GM23338 (cell line): ENCODE measurements at regions not wholly inside any gene's neighbourhood (a gene's known extent, or its start where the extent isn't known, plus 50 kb on each side); places are given as distances from the start of the nearest gene placed in this dataset.

Experiments
- ATAC-seq: fragments of 200-7000 bp; cut with Tn5 transposase; 3 replicates; pipeline ENCODE4 v1.9.1; 2020
- DNase-seq: peaks from one replicate; pipeline ENCODE4 v3.0.0-alpha.2; 2015; ENCODE audit warnings: low spot score
- H2AFZ ChIP-seq: fragments of 200-600 bp; sonication (generic); 2 replicates; pipeline ENCODE4 v1.8.0; 2016; ENCODE audit warnings: antibody characterized with exemption, mild to moderate bottlenecking, moderate library complexity
- H3F3A ChIP-seq: fragments of 200-600 bp; sonication (generic); replicated peaks from 2 replicates; pipeline ENCODE4 v1.8.0; 2017; ENCODE audit warnings: antibody characterized with exemption, mixed run types, low read depth
- H3K27ac ChIP-seq: fragments of 200-600 bp; sonication (generic); 2 replicates; pipeline ENCODE4 v1.6.1; 2016; ENCODE audit warnings: low read depth
- H3K27me3 ChIP-seq: fragments of 200-600 bp; sonication (generic); 2 replicates; pipeline ENCODE4 v1.8.0; 2016; ENCODE audit warnings: mild to moderate bottlenecking, mixed run types, moderate library complexity; ENCODE audit not compliant: insufficient read depth
- H3K36me3 ChIP-seq: fragments of 200-600 bp; sonication (generic); 2 replicates; pipeline ENCODE4 v1.8.0; 2016; ENCODE audit warnings: mild to moderate bottlenecking; ENCODE audit not compliant: insufficient read depth
- H3K4me1 ChIP-seq: fragments of 200-600 bp; sonication (generic); 2 replicates; pipeline ENCODE4 v1.8.0; 2016; ENCODE audit warnings: mild to moderate bottlenecking, moderate library complexity; ENCODE audit not compliant: insufficient read depth
- H3K4me2 ChIP-seq: fragments of 200-600 bp; sonication (generic); 2 replicates; pipeline ENCODE4 v1.7.1; 2017; ENCODE audit warnings: mixed run types
- H3K4me3 ChIP-seq: fragments of 200-600 bp; sonication (generic); 2 replicates; pipeline ENCODE4 v1.6.1; 2016; ENCODE audit warnings: mixed run types
- H3K79me2 ChIP-seq: fragments of 200-600 bp; sonication (generic); replicated peaks from 2 replicates; pipeline ENCODE4 v1.8.0; 2017; ENCODE audit warnings: mild to moderate bottlenecking; ENCODE audit not compliant: insufficient read depth
- H3K9me2 ChIP-seq: fragments of 200-600 bp; sonication (generic); 2 replicates; pipeline ENCODE4 v1.8.0; 2017; ENCODE audit not compliant: insufficient read depth
- H4K20me1 ChIP-seq: fragments of 200-600 bp; sonication (generic); replicated peaks from 2 replicates; pipeline ENCODE4 v1.8.0; 2017; ENCODE audit warnings: mild to moderate bottlenecking; ENCODE audit not compliant: insufficient read depth
- H3K27ac Mint-ChIP-seq: 2 replicates; pipeline ENCODE4 v1.8.0; 2020; ENCODE audit warnings: inconsistent platforms, mild to moderate bottlenecking, moderate library complexity, mixed read lengths
- H3K27me3 Mint-ChIP-seq: 3 replicates; pipeline ENCODE4 v1.8.0; 2022; ENCODE audit warnings: low read depth, mild to moderate bottlenecking, moderate library complexity, mixed read lengths, inconsistent platforms; ENCODE audit not compliant: insufficient read depth, poor library complexity
- H3K36me3 Mint-ChIP-seq: 3 replicates; pipeline ENCODE4 v1.8.0; 2021; ENCODE audit warnings: low read depth, mild to moderate bottlenecking, inconsistent platforms, moderate library complexity, mixed read lengths
- H3K4me1 Mint-ChIP-seq: 3 replicates; pipeline ENCODE4 v1.8.0; 2020; ENCODE audit warnings: mild to moderate bottlenecking, inconsistent platforms, mixed read lengths
- H3K4me3 Mint-ChIP-seq: 3 replicates; pipeline ENCODE4 v1.8.0; 2021; ENCODE audit warnings: moderate library complexity, mild to moderate bottlenecking, inconsistent platforms, mixed read lengths
- H3K9me3 Mint-ChIP-seq: 3 replicates; pipeline ENCODE4 v1.8.0; 2020; ENCODE audit warnings: moderate library complexity, mild to moderate bottlenecking, inconsistent platforms, mixed read lengths
- CREB1 ChIP-seq: fragments of 250-450 bp; sonication (Bioruptor Pico); IDR thresholded peaks from 2 replicates; pipeline ENCODE4 v1.5.0; 2020; ENCODE audit warnings: low read depth, mild to moderate bottlenecking, moderate library complexity
- CTCF ChIP-seq, 2 experiments: fragments of 200-600 bp in 1 of 2; sonication (generic) in 1 of 2; conservative IDR thresholded peaks; 2 replicates each; pipeline versions ENCODE4 v1.5.1 to v1.6.1; 2016 to 2017; ENCODE audit warnings: antibody characterized with exemption in 2 of 2, low read depth in 2 of 2, mild to moderate bottlenecking in 2 of 2, moderate library complexity in 1 of 2
- EZH2 ChIP-seq: fragments of 200-600 bp; sonication (generic); IDR thresholded peaks from one replicate; pipeline ENCODE4 v1.8.0; 2017; ENCODE audit warnings: antibody characterized with exemption, mild to moderate bottlenecking, low read depth; ENCODE audit not compliant: unreplicated experiment
- EZH2phosphoT487 ChIP-seq: fragments of 200-600 bp; sonication (generic); IDR thresholded peaks from one replicate; pipeline ENCODE4 v1.8.1; 2018; ENCODE audit warnings: antibody characterized with exemption; ENCODE audit not compliant: unreplicated experiment
- JUNB ChIP-seq: IDR thresholded peaks from one replicate; pipeline ENCODE4 v1.6.1; 2016; ENCODE audit warnings: antibody characterized with exemption; ENCODE audit not compliant: unreplicated experiment
- NANOG ChIP-seq: IDR thresholded peaks from 2 replicates; pipeline ENCODE4 v1.6.1; 2016; ENCODE audit warnings: antibody characterized with exemption, borderline replicate concordance
- POLR2AphosphoS5 ChIP-seq: IDR thresholded peaks from 2 replicates; pipeline ENCODE4 v1.6.1; 2016; ENCODE audit warnings: antibody characterized with exemption, low read depth
- STAT1 ChIP-seq: IDR thresholded peaks from one replicate; pipeline ENCODE4 v1.6.1; 2016; ENCODE audit warnings: antibody characterized with exemption; ENCODE audit not compliant: unreplicated experiment
- ZNF114 ChIP-seq: fragments of 250-450 bp; sonication (Bioruptor Pico); IDR thresholded peaks from 2 replicates; pipeline ENCODE4 v1.5.0; 2020; ENCODE audit warnings: mild to moderate bottlenecking, moderate library complexity
- ZNF331 ChIP-seq: fragments of 250-450 bp; sonication (Bioruptor Pico); IDR thresholded peaks from 2 replicates; pipeline ENCODE4 v1.5.0; 2020; ENCODE audit warnings: low read depth, mild to moderate bottlenecking, moderate library complexity
- ZNF462 ChIP-seq: fragments of 250-450 bp; sonication (Bioruptor Pico); IDR thresholded peaks from 2 replicates; pipeline ENCODE4 v1.5.0; 2020; ENCODE audit warnings: mild to moderate bottlenecking, moderate library complexity
- TF ChIP-seq, protein P1 (sequence below): IDR thresholded peaks from one replicate; pipeline ENCODE4 v1.6.1; 2018; ENCODE audit warnings: antibody characterized with exemption; ENCODE audit not compliant: unreplicated experiment
- TF ChIP-seq, protein P2 (sequence below): IDR thresholded peaks from 2 replicates; pipeline ENCODE4 v1.6.1; 2016; ENCODE audit warnings: antibody characterized with exemption

DNA sequence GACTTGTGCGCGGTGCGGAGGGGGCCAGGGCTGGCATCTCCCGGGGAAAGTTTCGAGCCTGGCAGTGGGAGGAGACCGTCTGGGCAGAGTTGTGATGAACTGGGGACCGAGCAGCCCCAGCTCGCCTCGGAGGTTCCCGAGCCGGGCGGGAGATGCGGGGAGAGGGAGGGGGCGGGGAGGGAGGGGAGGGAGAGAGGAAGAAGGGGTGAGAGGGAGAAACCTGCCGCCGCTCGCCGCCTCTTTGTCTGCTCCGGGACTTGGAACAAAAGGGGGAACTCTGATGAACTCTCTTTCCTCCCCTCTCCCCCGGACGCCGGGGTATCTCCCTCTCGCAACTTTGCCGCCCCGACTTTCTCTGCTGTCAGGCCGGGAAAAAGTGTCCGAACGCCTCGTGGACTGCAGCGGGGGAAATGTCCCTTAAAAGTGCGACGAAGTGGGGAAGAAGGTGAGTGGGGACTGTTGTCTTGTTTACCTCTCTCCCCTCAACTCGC, 72.7 kb downstream of the SOX4 start:
- peak overlapping the region; percentile 94 for H3K4me3 Mint-ChIP-seq
- H3K36me3 Mint-ChIP-seq, result peaks cover 35% of the 10 kb centered on the region
- ATAC-seq (peak; percentile 51), DNase-seq (peak; percentile 91)
- TF ChIP-seq ZNF462 (no peak), EZH2 (no peak), CTCF (conservative IDR thresholded peaks at IDR 0.05; ENCODE audit: low read depth in 2 of 2) (no peak), JUNB (no peak), POLR2AphosphoS5 (no peak; the same call in 1 of the 2 replicates), NANOG (no peak), CREB1 (no peak), ZNF331 (CRISPR knock-in tag) (no peak), EZH2phosphoT487 (no peak), ZNF114 (CRISPR knock-in tag) (no peak), STAT1 (no peak)
- TF ChIP-seq, protein P1, sequence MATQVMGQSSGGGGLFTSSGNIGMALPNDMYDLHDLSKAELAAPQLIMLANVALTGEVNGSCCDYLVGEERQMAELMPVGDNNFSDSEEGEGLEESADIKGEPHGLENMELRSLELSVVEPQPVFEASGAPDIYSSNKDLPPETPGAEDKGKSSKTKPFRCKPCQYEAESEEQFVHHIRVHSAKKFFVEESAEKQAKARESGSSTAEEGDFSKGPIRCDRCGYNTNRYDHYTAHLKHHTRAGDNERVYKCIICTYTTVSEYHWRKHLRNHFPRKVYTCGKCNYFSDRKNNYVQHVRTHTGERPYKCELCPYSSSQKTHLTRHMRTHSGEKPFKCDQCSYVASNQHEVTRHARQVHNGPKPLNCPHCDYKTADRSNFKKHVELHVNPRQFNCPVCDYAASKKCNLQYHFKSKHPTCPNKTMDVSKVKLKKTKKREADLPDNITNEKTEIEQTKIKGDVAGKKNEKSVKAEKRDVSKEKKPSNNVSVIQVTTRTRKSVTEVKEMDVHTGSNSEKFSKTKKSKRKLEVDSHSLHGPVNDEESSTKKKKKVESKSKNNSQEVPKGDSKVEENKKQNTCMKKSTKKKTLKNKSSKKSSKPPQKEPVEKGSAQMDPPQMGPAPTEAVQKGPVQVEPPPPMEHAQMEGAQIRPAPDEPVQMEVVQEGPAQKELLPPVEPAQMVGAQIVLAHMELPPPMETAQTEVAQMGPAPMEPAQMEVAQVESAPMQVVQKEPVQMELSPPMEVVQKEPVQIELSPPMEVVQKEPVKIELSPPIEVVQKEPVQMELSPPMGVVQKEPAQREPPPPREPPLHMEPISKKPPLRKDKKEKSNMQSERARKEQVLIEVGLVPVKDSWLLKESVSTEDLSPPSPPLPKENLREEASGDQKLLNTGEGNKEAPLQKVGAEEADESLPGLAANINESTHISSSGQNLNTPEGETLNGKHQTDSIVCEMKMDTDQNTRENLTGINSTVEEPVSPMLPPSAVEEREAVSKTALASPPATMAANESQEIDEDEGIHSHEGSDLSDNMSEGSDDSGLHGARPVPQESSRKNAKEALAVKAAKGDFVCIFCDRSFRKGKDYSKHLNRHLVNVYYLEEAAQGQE, result no peak
- TF ChIP-seq, protein P2, sequence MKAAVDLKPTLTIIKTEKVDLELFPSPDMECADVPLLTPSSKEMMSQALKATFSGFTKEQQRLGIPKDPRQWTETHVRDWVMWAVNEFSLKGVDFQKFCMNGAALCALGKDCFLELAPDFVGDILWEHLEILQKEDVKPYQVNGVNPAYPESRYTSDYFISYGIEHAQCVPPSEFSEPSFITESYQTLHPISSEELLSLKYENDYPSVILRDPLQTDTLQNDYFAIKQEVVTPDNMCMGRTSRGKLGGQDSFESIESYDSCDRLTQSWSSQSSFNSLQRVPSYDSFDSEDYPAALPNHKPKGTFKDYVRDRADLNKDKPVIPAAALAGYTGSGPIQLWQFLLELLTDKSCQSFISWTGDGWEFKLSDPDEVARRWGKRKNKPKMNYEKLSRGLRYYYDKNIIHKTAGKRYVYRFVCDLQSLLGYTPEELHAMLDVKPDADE, result no peak
- Histone ChIP-seq H3K27me3 (peaks cover 20% of the 10 kb centered on the region), H3K27ac (peak overlapping the region; percentile 98), H3K79me2 (peaks cover 59% of the 10 kb centered on the region), H3K4me3 (peak overlapping the region; percentile 87), H3K9me2 (no peaks in the 10 kb centered on the region), H4K20me1 (0 out of 2 replicates have a peak, but pooled peaks cover 3% of the 10 kb centered on the region), H3K4me1 (peaks cover 42% of the 10 kb centered on the region), H3K4me2 (peak overlapping the region; percentile 95), H3K36me3 (peaks cover 3% of the 10 kb centered on the region; the same call in 1 of the 2 replicates), H2AFZ (peak overlapping the region; percentile 23; the same call in 1 of the 2 replicates), H3F3A (peaks cover 16% of the 10 kb centered on the region)
- peak overlapping the region; percentile 93 for H3K27ac Mint-ChIP-seq
- H3K27me3 Mint-ChIP-seq, result peaks cover 34% of the 10 kb centered on the region
- H3K9me3 Mint-ChIP-seq, result no peaks in the 10 kb centered on the region; the same call in 2 of the 3 replicates
- peaks cover 34% of the 10 kb centered on the region for H3K4me1 Mint-ChIP-seq
